Activated CD4-positive, alpha-beta memory T cell treated with anti-CD3 and anti-CD28 coated beads, Interleukin-2, amount 10 ng/mL, durations not matched to agents 7 days and 5 days (primary cell): ENCODE measurements at regions not wholly inside any gene's neighbourhood (a gene's known extent, or its start where the extent isn't known, plus 50 kb on each side); places are given as distances from the start of the nearest gene placed in this dataset.

Experiments
- CTCF ChIA-PET: fragments of 350-600 bp; sonication (Branson Sonifier 250); formaldehyde crosslinking; loops from one replicate; lab custom pipeline; 2021; ENCODE audit warnings: antibody characterized with exemption, inconsistent platforms; lab: Charles Lee
- POLR2A ChIA-PET: fragments of 350-600 bp; sonication (Branson Sonifier 250); formaldehyde crosslinking; loops from one replicate; lab custom pipeline; 2021; ENCODE audit warnings: antibody characterized with exemption; lab: Charles Lee
- DNase-seq: peaks from one replicate; pipeline ENCODE4 v3.0.0-alpha.2; 2020
- H3K27ac Mint-ChIP-seq: one replicate; pipeline ENCODE4 v1.8.0; 2021; ENCODE audit warnings: mild to moderate bottlenecking, mixed read lengths
- H3K27me3 Mint-ChIP-seq: one replicate; pipeline ENCODE4 v1.8.0; 2021; ENCODE audit warnings: mixed read lengths
- H3K36me3 Mint-ChIP-seq: one replicate; pipeline ENCODE4 v1.8.0; 2021; ENCODE audit warnings: low read depth, mixed read lengths
- H3K4me1 Mint-ChIP-seq: one replicate; pipeline ENCODE4 v1.8.0; 2021; ENCODE audit warnings: mixed read lengths
- H3K4me3 Mint-ChIP-seq: one replicate; pipeline ENCODE4 v1.8.0; 2021; ENCODE audit warnings: mild to moderate bottlenecking, mixed read lengths
- H3K9me3 Mint-ChIP-seq: one replicate; pipeline ENCODE4 v1.8.0; 2021; ENCODE audit warnings: mixed read lengths

- peaks cover 9% of the 10 kb centered on the region for H3K9me3 Mint-ChIP-seq
- ChIA-PET CTCF (no interaction called here), POLR2A (no interaction called here)
Measured at GRCh38 chr6:120147071-120147871, 797.7 kb upstream of the MAN1A1 start.

GRCh38 chr6:120141601-120142000 is 792.0 kb upstream of the MAN1A1 start:
- H3K4me3 Mint-ChIP-seq: no peak overlapping the region
- no peaks in the 10 kb centered on the region for H3K27me3 Mint-ChIP-seq
- POLR2A ChIA-PET: no interaction called here
- no peak for DNase-seq
- no peaks in the 10 kb centered on the region for H3K4me1 Mint-ChIP-seq
- no peaks in the 10 kb centered on the region for H3K9me3 Mint-ChIP-seq
- no peaks in the 10 kb centered on the region for H3K36me3 Mint-ChIP-seq
- no peak overlapping the region for H3K27ac Mint-ChIP-seq
- CTCF ChIA-PET: no interaction called here

More at GRCh38 chr6:120147071-120147871, 797.7 kb upstream of the MAN1A1 start:
- no peak overlapping the region for H3K27ac Mint-ChIP-seq
- H3K36me3 Mint-ChIP-seq: no peaks in the 10 kb centered on the region
- DNase-seq: no peak
- H3K4me3 Mint-ChIP-seq: no peak overlapping the region
- no peaks in the 10 kb centered on the region for H3K27me3 Mint-ChIP-seq
- H3K4me1 Mint-ChIP-seq: peaks cover 2% of the 10 kb centered on the region

GRCh38 chr6:120137492-120137891 is 787.9 kb upstream of the MAN1A1 start:
- Mint-ChIP-seq H3K27ac (no peak overlapping the region), H3K4me1 (no peaks in the 10 kb centered on the region), H3K9me3 (no peaks in the 10 kb centered on the region), H3K36me3 (no peaks in the 10 kb centered on the region), H3K27me3 (no peaks in the 10 kb centered on the region), H3K4me3 (no peak overlapping the region)
- ChIA-PET POLR2A (no interaction called here), CTCF (no interaction called here)
- no peak for DNase-seq

DNA sequence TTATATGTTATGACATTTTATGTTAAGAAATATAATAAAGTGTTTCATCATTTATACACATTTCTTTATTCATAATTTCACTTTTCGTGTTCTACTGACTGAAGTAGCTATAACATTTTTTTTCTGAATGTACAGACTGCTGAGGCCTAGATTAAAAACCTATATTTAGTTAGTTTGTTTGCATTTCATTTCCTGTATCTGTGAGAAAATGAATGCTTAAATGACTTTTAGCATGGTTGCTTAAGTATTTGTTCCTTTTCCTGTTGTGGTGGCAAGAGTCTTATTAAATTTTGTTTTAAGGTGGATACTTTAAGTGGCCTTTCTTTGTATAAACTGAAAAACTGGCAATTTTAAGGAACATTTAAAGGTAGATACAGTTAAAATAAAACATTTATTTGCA is 779.7 kb upstream of the MAN1A1 start:
- Mint-ChIP-seq H3K4me3 (no peak overlapping the region), H3K27ac (no peak overlapping the region), H3K36me3 (no peaks in the 10 kb centered on the region), H3K9me3 (no peaks in the 10 kb centered on the region), H3K27me3 (no peaks in the 10 kb centered on the region), H3K4me1 (no peaks in the 10 kb centered on the region)
- DNase-seq: no peak
- POLR2A ChIA-PET: no interaction called here
- CTCF ChIA-PET: no interaction called here

DNA sequence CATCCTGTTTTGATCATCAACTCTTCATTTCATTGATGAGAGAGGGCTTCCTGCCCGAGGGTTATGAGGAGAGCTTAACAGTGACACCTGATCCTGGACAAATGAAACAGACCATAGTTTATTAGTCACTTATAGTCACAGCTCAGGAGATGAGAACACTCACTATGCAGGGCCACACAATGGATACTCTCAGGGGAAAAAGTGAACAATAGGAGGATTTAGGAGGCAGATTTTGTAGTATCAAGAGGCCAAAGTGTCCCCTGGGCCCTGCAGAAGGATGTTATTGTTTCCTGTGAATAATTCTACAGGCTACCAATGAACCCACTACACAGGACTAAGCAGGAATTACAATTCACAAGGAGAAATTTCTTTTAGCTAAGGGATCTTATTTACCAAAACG is 772.8 kb upstream of the MAN1A1 start:
- Mint-ChIP-seq H3K27ac (no peak overlapping the region), H3K4me1 (no peaks in the 10 kb centered on the region), H3K9me3 (peaks cover 2% of the 10 kb centered on the region), H3K27me3 (no peaks in the 10 kb centered on the region), H3K4me3 (no peak overlapping the region), H3K36me3 (no peaks in the 10 kb centered on the region)
- no peak for DNase-seq
- CTCF ChIA-PET: no interaction called here
- POLR2A ChIA-PET: no interaction called here

GRCh38 chr6:120116343-120116742 is 766.8 kb upstream of the MAN1A1 start:
- ChIA-PET POLR2A (no interaction called here), CTCF (no interaction called here)
- DNase-seq: no peak
- Mint-ChIP-seq H3K9me3 (no peaks in the 10 kb centered on the region), H3K36me3 (no peaks in the 10 kb centered on the region), H3K27ac (no peak overlapping the region), H3K4me1 (no peaks in the 10 kb centered on the region), H3K27me3 (no peaks in the 10 kb centered on the region), H3K4me3 (no peak overlapping the region)

DNA sequence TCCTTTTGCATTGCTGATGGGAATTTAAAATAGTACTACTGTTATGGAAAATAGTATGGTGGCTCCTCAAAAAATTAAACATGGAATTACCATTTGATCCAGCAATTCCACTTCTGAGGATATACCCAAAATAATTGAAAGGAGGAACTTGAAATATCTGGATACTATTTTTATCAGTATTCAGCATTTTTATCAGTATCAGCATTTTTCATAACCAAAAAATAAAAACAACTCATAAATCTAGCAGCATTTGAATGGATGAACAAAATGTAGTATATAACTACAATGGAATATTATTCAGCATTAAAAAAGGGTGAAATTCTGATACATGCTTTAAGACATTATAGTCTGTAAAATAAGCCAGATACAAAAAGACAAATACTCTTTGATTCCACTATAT is 763.4 kb upstream of the MAN1A1 start:
- no peaks in the 10 kb centered on the region for H3K36me3 Mint-ChIP-seq
- ChIA-PET POLR2A (no interaction called here), CTCF (no interaction called here)
- no peak overlapping the region for H3K27ac Mint-ChIP-seq
- no peaks in the 10 kb centered on the region for H3K27me3 Mint-ChIP-seq
- no peak overlapping the region for H3K4me3 Mint-ChIP-seq
- no peaks in the 10 kb centered on the region for H3K9me3 Mint-ChIP-seq
- DNase-seq: no peak
- H3K4me1 Mint-ChIP-seq: no peaks in the 10 kb centered on the region

DNA sequence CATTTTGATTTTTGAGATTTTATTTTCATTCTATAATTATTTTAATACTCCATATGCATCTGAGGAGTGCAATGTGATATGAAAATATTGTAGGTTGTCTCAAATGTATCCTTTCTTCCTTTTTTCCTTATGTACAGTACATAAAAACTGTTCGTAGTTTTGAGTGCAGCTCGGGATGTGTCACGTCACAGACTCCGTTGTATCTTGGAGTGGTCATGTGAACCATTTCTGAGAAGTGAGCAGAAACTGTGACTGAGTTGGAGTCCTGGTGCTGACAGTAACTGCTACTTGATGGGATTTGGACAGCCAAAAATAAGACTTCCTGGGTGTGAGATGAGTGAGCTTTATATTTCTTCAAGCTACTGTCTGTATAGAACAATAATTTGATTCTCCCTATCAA is 761.4 kb upstream of the MAN1A1 start:
- POLR2A ChIA-PET: no interaction called here
- no peaks in the 10 kb centered on the region for H3K9me3 Mint-ChIP-seq
- no peak overlapping the region for H3K4me3 Mint-ChIP-seq
- no peaks in the 10 kb centered on the region for H3K27me3 Mint-ChIP-seq
- DNase-seq: no peak
- H3K27ac Mint-ChIP-seq: no peak overlapping the region
- H3K4me1 Mint-ChIP-seq: no peaks in the 10 kb centered on the region
- H3K36me3 Mint-ChIP-seq: no peaks in the 10 kb centered on the region
- CTCF ChIA-PET: no interaction called here

- H3K27ac Mint-ChIP-seq: no peak overlapping the region
- H3K36me3 Mint-ChIP-seq: no peaks in the 10 kb centered on the region
- no peak for DNase-seq
- ChIA-PET CTCF (no interaction called here), POLR2A (no interaction called here)
- H3K27me3 Mint-ChIP-seq: no peaks in the 10 kb centered on the region
- H3K4me1 Mint-ChIP-seq: no peaks in the 10 kb centered on the region
- no peaks in the 10 kb centered on the region for H3K9me3 Mint-ChIP-seq
- H3K4me3 Mint-ChIP-seq: no peak overlapping the region
Measured at GRCh38 chr6:120108061-120108795, 758.7 kb upstream of the MAN1A1 start.

- Mint-ChIP-seq H3K27ac (no peak overlapping the region), H3K36me3 (no peaks in the 10 kb centered on the region), H3K4me3 (no peak overlapping the region), H3K4me1 (no peaks in the 10 kb centered on the region), H3K27me3 (no peaks in the 10 kb centered on the region), H3K9me3 (no peaks in the 10 kb centered on the region)
- DNase-seq: no peak
- ChIA-PET POLR2A (no interaction called here), CTCF (no interaction called here)
Measured at GRCh38 chr6:120103618-120104017, 754.1 kb upstream of the MAN1A1 start.

DNA sequence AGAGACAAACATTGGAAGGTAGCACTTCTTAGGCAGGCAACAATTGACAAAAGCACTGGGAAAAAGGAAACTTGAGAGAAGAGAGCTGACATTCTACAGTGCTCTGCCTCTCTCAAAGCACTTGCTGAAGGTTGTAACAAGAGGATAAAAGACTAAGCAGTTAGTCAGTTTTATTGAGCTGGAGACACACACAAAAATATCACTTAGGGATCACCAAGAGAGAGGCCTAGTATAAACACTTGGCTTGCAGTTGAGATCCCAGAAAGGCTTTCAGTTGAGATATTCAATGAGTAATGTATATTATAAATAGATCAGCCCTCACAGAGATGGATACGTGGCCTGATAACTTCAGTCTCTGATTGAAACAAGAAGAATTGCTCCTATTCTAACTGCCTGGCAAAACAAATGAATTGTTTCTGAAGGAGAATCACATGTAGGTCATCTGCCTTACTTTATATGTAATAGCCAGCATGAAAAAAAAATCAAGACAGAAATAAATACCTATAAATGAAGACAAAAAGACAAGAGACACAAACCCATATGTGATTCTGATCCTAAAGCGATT is 747.2 kb upstream of the MAN1A1 start:
- no peaks in the 10 kb centered on the region for H3K9me3 Mint-ChIP-seq
- DNase-seq: no peak
- no peaks in the 10 kb centered on the region for H3K36me3 Mint-ChIP-seq
- POLR2A ChIA-PET: no interaction called here
- H3K4me1 Mint-ChIP-seq: no peaks in the 10 kb centered on the region
- no peak overlapping the region for H3K4me3 Mint-ChIP-seq
- H3K27me3 Mint-ChIP-seq: no peaks in the 10 kb centered on the region
- H3K27ac Mint-ChIP-seq: no peak overlapping the region
- CTCF ChIA-PET: no interaction called here

GRCh38 chr6:120083186-120083585 is 733.6 kb upstream of the MAN1A1 start:
- Mint-ChIP-seq H3K36me3 (no peaks in the 10 kb centered on the region), H3K4me3 (no peak overlapping the region), H3K4me1 (no peaks in the 10 kb centered on the region), H3K27ac (no peak overlapping the region), H3K27me3 (no peaks in the 10 kb centered on the region), H3K9me3 (no peaks in the 10 kb centered on the region)
- DNase-seq: no peak
- ChIA-PET CTCF (no interaction called here), POLR2A (no interaction called here)

- Mint-ChIP-seq H3K9me3 (no peaks in the 10 kb centered on the region), H3K36me3 (no peaks in the 10 kb centered on the region), H3K27me3 (no peaks in the 10 kb centered on the region), H3K4me1 (no peaks in the 10 kb centered on the region), H3K4me3 (no peak overlapping the region), H3K27ac (no peak overlapping the region)
- POLR2A ChIA-PET: no interaction called here
- CTCF ChIA-PET: no interaction called here
- DNase-seq: no peak
Measured at GRCh38 chr6:120077489-120077888, 727.9 kb upstream of the MAN1A1 start.
